B cell (primary cell): ENCODE measurements at regions not wholly inside any gene's neighbourhood (a gene's known extent, or its start where the extent isn't known, plus 50 kb on each side); places are given as distances from the start of the nearest gene placed in this dataset.

ENCODE experiments used
- CTCF ChIP-seq: fragments of 200-600 bp; IDR thresholded peaks from one replicate; pipeline ENCODE4 v1.8.0; 2022; ENCODE audit warnings: antibody characterized with exemption, mild to moderate bottlenecking
- EZH2 ChIP-seq: IDR thresholded peaks from 2 replicates; pipeline ENCODE4 v1.6.1; 2012; ENCODE audit warnings: borderline replicate concordance, low read depth, mild to moderate bottlenecking, moderate library complexity, low read length; ENCODE audit not compliant: insufficient read depth, poor library complexity, severe bottlenecking

GRCh38 chr11:42249401-42249800 lies 789.9 kb upstream of the LRRC4C start:
- no peak for TF ChIP-seq CTCF
- TF ChIP-seq EZH2, result no peak
